CD14-positive monocyte (primary cell): ENCODE measurements at regions not wholly inside any gene's neighbourhood (a gene's known extent, or its start where the extent isn't known, plus 50 kb on each side); places are given as distances from the start of the nearest gene placed in this dataset.
"Not testable (repeated sequence)": the region's sequence is repeated elsewhere in the genome, so short reads cannot be mapped to it uniquely, and the experiment has no call there.

Experiments used
- DNase-seq, 3 donors: peaks; one replicate each; pipeline ENCODE4 v3.0.0-alpha.2; 2011 to 2022
- H2AFZ ChIP-seq: 2 replicates; pipeline ENCODE4 v1.6.0; 2012; ENCODE audit warnings: mild to moderate bottlenecking, low read depth, low read length, inconsistent platforms; ENCODE audit not compliant: insufficient read depth, poor library complexity, severe bottlenecking
- H3K27ac ChIP-seq, 2 donors: 1 replicate in 1 of 2; 2 replicates in 1 of 2; pipeline ENCODE4 v1.5.1; 2012 to 2013; ENCODE audit warnings: low read length in 2 of 2, control low read depth in 1 of 2, inconsistent platforms in 1 of 2, low read depth in 1 of 2, mild to moderate bottlenecking in 1 of 2
- H3K27me3 ChIP-seq, 2 donors: one replicate each; pipeline versions ENCODE4 v1.6.0 to v1.6.1; 2011 to 2013; ENCODE audit warnings: low read length in 2 of 2; ENCODE audit not compliant: control insufficient read depth in 2 of 2, insufficient read depth in 2 of 2
- H3K36me3 ChIP-seq, 2 donors: replicated peaks in 1 of 2; 1 replicate in 1 of 2; 2 replicates in 1 of 2; pipeline versions ENCODE4 v1.5.1 to v1.6.1; 2012 to 2013; ENCODE audit warnings: low read length in 2 of 2, control low read depth in 1 of 2, inconsistent platforms in 1 of 2, mild to moderate bottlenecking in 1 of 2; ENCODE audit not compliant: insufficient read depth in 2 of 2, control insufficient read depth in 1 of 2
- H3K4me1 ChIP-seq, 2 donors: 1 replicate in 1 of 2; 2 replicates in 1 of 2; pipeline versions ENCODE4 v1.5.1 to v1.6.1; 2012 to 2013; ENCODE audit warnings: low read length in 2 of 2, control low read depth in 1 of 2, inconsistent platforms in 1 of 2, mild to moderate bottlenecking in 1 of 2, moderate library complexity in 1 of 2; ENCODE audit not compliant: insufficient read depth in 2 of 2, control insufficient read depth in 1 of 2
- H3K4me2 ChIP-seq: replicated peaks from 2 replicates; pipeline ENCODE3; 2012; ENCODE audit warnings: low read length, moderate library complexity, mild to moderate bottlenecking; ENCODE audit not compliant: poor library complexity, severe bottlenecking; ENCODE audit errors: extremely low read depth
- H3K4me3 ChIP-seq, 3 experiments: fragments of 200-600 bp in 1 of 3; sonication (generic) in 1 of 3; replicated peaks in 1 of 3; 1 replicate in 2 of 3; 2 replicates in 1 of 3; pipeline ENCODE4 v1.5.1; 2011 to 2013; ENCODE audit warnings: low read length in 3 of 3, mild to moderate bottlenecking in 3 of 3, control low read depth in 2 of 3, low read depth in 2 of 3, inconsistent platforms in 1 of 3, moderate library complexity in 1 of 3
- H3K79me2 ChIP-seq: 2 replicates; pipeline ENCODE4 v1.6.0; 2012; ENCODE audit warnings: mild to moderate bottlenecking, control low read depth, inconsistent platforms, low read length, moderate library complexity; ENCODE audit not compliant: insufficient read depth
- H3K9ac ChIP-seq: 2 replicates; pipeline ENCODE4 v1.6.0; 2017; ENCODE audit warnings: low read length, mild to moderate bottlenecking; ENCODE audit not compliant: insufficient read depth, poor library complexity, severe bottlenecking
- H3K9me3 ChIP-seq, 2 donors: replicated peaks in 1 of 2; 1 replicate in 1 of 2; 2 replicates in 1 of 2; pipeline versions ENCODE4 v1.5.1 to v1.6.1; 2012 to 2013; ENCODE audit warnings: low read length in 2 of 2, control low read depth in 1 of 2; ENCODE audit not compliant: control insufficient read depth in 1 of 2, insufficient read depth in 1 of 2
- H4K20me1 ChIP-seq: 2 replicates; pipeline ENCODE4 v1.6.0; 2012; ENCODE audit warnings: mild to moderate bottlenecking, low read length, control low read depth, moderate library complexity; ENCODE audit not compliant: insufficient read depth
- H3K27ac Mint-ChIP-seq, 7 donors: one replicate each; pipeline ENCODE4 v1.8.0; 2020; ENCODE audit warnings: mild to moderate bottlenecking in 7 of 7, mixed read lengths in 7 of 7, moderate library complexity in 6 of 7, inconsistent platforms in 2 of 7
- H3K27me3 Mint-ChIP-seq, 3 donors: one replicate each; pipeline ENCODE4 v1.8.0; 2021 to 2022; ENCODE audit warnings: low read depth in 3 of 3, mild to moderate bottlenecking in 3 of 3, mixed read lengths in 3 of 3, moderate library complexity in 3 of 3, inconsistent platforms in 1 of 3
- H3K36me3 Mint-ChIP-seq, 2 donors: one replicate each; pipeline ENCODE4 v1.8.0; 2020; ENCODE audit warnings: mixed read lengths in 2 of 2, inconsistent platforms in 1 of 2, mild to moderate bottlenecking in 1 of 2
- H3K4me1 Mint-ChIP-seq: one replicate; pipeline ENCODE4 v1.8.0; 2020; ENCODE audit warnings: mild to moderate bottlenecking, mixed read lengths
- H3K4me3 Mint-ChIP-seq, 2 donors: one replicate each; pipeline ENCODE4 v1.8.0; 2020; ENCODE audit warnings: mild to moderate bottlenecking in 2 of 2, mixed read lengths in 2 of 2, moderate library complexity in 1 of 2
- H3K9me3 Mint-ChIP-seq, 7 donors: one replicate each; pipeline ENCODE4 v1.8.0; 2020 to 2022; ENCODE audit warnings: mixed read lengths in 7 of 7, mild to moderate bottlenecking in 6 of 7, moderate library complexity in 6 of 7, inconsistent platforms in 2 of 7
- whole genome bisulfite sequencing: methylation state at CpG from one replicate; pipeline ENCODE4 v1.1.5; 2013; ENCODE audit warnings: missing lambda C conversion rate; ENCODE audit not compliant: insufficient coverage; 5-methylcytosine and 5-hydroxymethylcytosine counted together
- intact Hi-C, 2 donors: fragments of 100-400 bp; cut with micrococcal nuclease; formaldehyde crosslinking; loops; one replicate each; pipeline versions ENCODE4 v1.15.0 to v1.15.1; 2023
- TF ChIP-seq, protein P1 (sequence below): fragments of 200-600 bp; IDR thresholded peaks from one replicate; pipeline ENCODE4 v1.8.0; 2022; ENCODE audit warnings: antibody characterized with exemption, mild to moderate bottlenecking

DNA sequence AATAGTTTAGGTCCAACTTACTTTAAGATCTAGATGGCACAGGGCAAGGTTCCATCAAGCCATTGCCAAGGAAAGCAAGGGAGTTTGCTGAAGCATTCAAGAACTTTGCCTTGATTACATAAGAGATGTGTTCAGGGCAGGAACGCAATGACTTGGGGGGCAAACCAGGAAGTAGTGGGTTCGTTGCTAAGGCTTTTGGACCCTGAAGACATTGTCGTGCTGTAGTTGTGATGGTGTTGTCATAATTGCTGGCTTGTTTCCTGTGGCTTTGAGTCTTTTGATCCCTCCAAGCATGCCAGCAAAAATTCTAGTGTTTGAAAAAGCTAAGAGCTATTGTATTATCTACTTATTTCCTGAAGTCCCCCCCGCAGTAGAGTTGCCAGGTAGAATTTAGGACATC is 70.7 kb upstream of the HNF1B start:
- H3K36me3 Mint-ChIP-seq: no peaks in the 10 kb centered on the region
- no peak overlapping the region for H3K4me3 ChIP-seq
- no peak overlapping the region for H3K27ac Mint-ChIP-seq
- no peaks in the 10 kb centered on the region for H3K9me3 Mint-ChIP-seq
- no peaks in the 10 kb centered on the region for H3K36me3 ChIP-seq
- H3K4me2 ChIP-seq: no peak overlapping the region
- DNase-seq: no peak
- H3K27me3 ChIP-seq: no peaks in the 10 kb centered on the region
- intact Hi-C loops: no loop called here
- H3K27me3 Mint-ChIP-seq: peaks cover 1 to 9% (median 3%) of the 10 kb centered on the region in 3 donors
- peaks cover 22% of the 10 kb centered on the region for H3K4me1 Mint-ChIP-seq
- no peak overlapping the region for H3K4me3 Mint-ChIP-seq
- H4K20me1 ChIP-seq: no peaks in the 10 kb centered on the region
- WGBS: 0% methylated on average over 2 of the region's 4 CpGs
- H3K4me1 ChIP-seq: peaks cover 9 to 14% of the 10 kb centered on the region in 2 donors
- TF ChIP-seq, protein P1, sequence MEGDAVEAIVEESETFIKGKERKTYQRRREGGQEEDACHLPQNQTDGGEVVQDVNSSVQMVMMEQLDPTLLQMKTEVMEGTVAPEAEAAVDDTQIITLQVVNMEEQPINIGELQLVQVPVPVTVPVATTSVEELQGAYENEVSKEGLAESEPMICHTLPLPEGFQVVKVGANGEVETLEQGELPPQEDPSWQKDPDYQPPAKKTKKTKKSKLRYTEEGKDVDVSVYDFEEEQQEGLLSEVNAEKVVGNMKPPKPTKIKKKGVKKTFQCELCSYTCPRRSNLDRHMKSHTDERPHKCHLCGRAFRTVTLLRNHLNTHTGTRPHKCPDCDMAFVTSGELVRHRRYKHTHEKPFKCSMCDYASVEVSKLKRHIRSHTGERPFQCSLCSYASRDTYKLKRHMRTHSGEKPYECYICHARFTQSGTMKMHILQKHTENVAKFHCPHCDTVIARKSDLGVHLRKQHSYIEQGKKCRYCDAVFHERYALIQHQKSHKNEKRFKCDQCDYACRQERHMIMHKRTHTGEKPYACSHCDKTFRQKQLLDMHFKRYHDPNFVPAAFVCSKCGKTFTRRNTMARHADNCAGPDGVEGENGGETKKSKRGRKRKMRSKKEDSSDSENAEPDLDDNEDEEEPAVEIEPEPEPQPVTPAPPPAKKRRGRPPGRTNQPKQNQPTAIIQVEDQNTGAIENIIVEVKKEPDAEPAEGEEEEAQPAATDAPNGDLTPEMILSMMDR: no peak
- no peaks in the 10 kb centered on the region for H3K79me2 ChIP-seq
- H3K9me3 ChIP-seq: no peaks in the 10 kb centered on the region
- H2AFZ ChIP-seq: no peak overlapping the region
- H3K9ac ChIP-seq: no peak overlapping the region
- H3K27ac ChIP-seq: no peak overlapping the region

DNA sequence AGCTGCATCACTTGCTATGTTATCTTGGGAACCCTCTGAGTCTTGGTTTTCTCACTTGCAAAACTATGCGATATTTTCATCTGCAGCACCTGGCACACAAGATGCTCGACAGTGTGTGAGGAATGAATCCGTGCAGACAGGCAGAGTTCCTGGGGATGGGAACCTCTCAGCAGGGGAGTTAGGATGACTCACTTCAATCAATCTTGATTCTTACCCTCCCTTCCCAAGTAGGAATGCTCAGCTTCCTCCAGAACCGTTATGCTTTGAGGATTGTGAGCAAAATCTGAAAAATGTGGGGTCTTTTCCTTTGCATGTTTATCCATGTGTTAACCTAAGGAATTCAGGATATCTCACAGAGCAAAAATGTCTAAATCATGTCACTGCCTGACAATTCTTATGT is 68.9 kb upstream of the HNF1B start:
- Histone ChIP-seq H2AFZ (no peak overlapping the region), H3K36me3 (no peaks in the 10 kb centered on the region), H3K4me3 (no peak overlapping the region), H3K9ac (no peak overlapping the region), H3K4me2 (no peak overlapping the region), H4K20me1 (no peaks in the 10 kb centered on the region), H3K4me1 (peaks cover 4% of the 10 kb centered on the region in 2 donors), H3K27ac (no peak overlapping the region), H3K27me3 (no peaks in the 10 kb centered on the region), H3K9me3 (no peaks in the 10 kb centered on the region), H3K79me2 (no peaks in the 10 kb centered on the region)
- DNase-seq: no peak
- H3K27ac Mint-ChIP-seq: no peak overlapping the region
- peaks cover 0 to 3% (median 0%) of the 10 kb centered on the region in 7 donors for H3K9me3 Mint-ChIP-seq
- peaks cover 8% of the 10 kb centered on the region for H3K4me1 Mint-ChIP-seq
- WGBS: no CpG with 5 or more reads among the region's 4 CpGs
- peaks cover 1 to 10% (median 3%) of the 10 kb centered on the region in 3 donors for H3K27me3 Mint-ChIP-seq
- H3K4me3 Mint-ChIP-seq: no peak overlapping the region
- no peaks in the 10 kb centered on the region for H3K36me3 Mint-ChIP-seq
- intact Hi-C loops: no loop called here
- TF ChIP-seq, protein P1: no peak

DNA sequence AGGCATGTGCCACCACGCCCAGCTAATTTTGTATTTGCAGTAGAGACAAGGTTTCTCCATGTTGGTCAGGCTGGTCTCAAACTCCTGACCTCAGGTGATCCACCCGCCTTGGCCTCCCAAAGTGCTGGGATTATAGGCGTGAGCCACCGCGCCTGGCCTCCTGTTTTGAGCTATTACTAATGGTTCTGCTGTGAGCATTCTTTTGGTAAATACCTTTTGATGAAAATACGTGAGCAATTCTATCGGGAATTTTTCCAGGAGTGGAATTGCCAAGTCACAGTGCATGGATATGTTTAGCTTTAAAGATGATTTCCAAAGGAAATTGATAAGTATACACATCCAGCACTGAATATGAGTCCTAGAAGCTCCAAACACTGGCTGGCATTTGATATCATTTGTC is 64.0 kb upstream of the HNF1B start:
- intact Hi-C loops, H3K36me3 ChIP-seq, H3K27ac ChIP-seq, DNase-seq, H3K4me1 Mint-ChIP-seq, H3K27ac Mint-ChIP-seq, H3K9ac ChIP-seq, H3K4me3 Mint-ChIP-seq, H3K27me3 Mint-ChIP-seq, H3K4me3 ChIP-seq, H3K9me3 Mint-ChIP-seq, H4K20me1 ChIP-seq, H2AFZ ChIP-seq, H3K27me3 ChIP-seq, H3K36me3 Mint-ChIP-seq, H3K9me3 ChIP-seq, H3K4me1 ChIP-seq, H3K79me2 ChIP-seq, H3K4me2 ChIP-seq: not testable (repeated sequence)
- WGBS: 100% methylated on average over 3 of the region's 7 CpGs
